Testis (tissue), 2 donors: ENCODE measurements at regions not wholly inside any gene's neighbourhood (a gene's known extent, or its start where the extent isn't known, plus 50 kb on each side); places are given as distances from the start of the nearest gene placed in this dataset.

ENCODE experiments used
- POLR2A ChIP-seq: fragments of 450-650 bp; IDR thresholded peaks from one replicate; pipeline ENCODE4 v1.6.1; 2017; ENCODE audit warnings: antibody characterized with exemption, mild to moderate bottlenecking, moderate library complexity
- TF ChIP-seq, protein P1 (sequence below), 3 experiments: fragments of 450-650 bp in 2 of 3; fragments of 200-600 bp in 1 of 3; sonication (generic) in 1 of 3; IDR thresholded peaks; one replicate each; pipeline ENCODE4 v1.5.1; 2016 to 2019; ENCODE audit warnings: antibody characterized with exemption in 3 of 3, mild to moderate bottlenecking in 2 of 3, moderate library complexity in 1 of 3

- no peak for TF ChIP-seq POLR2A
- TF ChIP-seq, protein P1, sequence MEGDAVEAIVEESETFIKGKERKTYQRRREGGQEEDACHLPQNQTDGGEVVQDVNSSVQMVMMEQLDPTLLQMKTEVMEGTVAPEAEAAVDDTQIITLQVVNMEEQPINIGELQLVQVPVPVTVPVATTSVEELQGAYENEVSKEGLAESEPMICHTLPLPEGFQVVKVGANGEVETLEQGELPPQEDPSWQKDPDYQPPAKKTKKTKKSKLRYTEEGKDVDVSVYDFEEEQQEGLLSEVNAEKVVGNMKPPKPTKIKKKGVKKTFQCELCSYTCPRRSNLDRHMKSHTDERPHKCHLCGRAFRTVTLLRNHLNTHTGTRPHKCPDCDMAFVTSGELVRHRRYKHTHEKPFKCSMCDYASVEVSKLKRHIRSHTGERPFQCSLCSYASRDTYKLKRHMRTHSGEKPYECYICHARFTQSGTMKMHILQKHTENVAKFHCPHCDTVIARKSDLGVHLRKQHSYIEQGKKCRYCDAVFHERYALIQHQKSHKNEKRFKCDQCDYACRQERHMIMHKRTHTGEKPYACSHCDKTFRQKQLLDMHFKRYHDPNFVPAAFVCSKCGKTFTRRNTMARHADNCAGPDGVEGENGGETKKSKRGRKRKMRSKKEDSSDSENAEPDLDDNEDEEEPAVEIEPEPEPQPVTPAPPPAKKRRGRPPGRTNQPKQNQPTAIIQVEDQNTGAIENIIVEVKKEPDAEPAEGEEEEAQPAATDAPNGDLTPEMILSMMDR (IDR thresholded peaks at IDR 0.05) = no peak
Measured at GRCh38 chr1:219498666-219499065, 114.2 kb downstream of the ZC3H11B start.
